HG02678 (cell line): ENCODE measurements at regions not wholly inside any gene's neighbourhood (a gene's known extent, or its start where the extent isn't known, plus 50 kb on each side); places are given as distances from the start of the nearest gene placed in this dataset.

Experiments
- ATAC-seq: cut with Tn5 transposase; IDR thresholded peaks from one replicate; pipeline ENCODE4 v1.9.1; 2021; ENCODE audit warnings: mild to moderate bottlenecking, moderate library complexity; ENCODE audit not compliant: unreplicated experiment

DNA sequence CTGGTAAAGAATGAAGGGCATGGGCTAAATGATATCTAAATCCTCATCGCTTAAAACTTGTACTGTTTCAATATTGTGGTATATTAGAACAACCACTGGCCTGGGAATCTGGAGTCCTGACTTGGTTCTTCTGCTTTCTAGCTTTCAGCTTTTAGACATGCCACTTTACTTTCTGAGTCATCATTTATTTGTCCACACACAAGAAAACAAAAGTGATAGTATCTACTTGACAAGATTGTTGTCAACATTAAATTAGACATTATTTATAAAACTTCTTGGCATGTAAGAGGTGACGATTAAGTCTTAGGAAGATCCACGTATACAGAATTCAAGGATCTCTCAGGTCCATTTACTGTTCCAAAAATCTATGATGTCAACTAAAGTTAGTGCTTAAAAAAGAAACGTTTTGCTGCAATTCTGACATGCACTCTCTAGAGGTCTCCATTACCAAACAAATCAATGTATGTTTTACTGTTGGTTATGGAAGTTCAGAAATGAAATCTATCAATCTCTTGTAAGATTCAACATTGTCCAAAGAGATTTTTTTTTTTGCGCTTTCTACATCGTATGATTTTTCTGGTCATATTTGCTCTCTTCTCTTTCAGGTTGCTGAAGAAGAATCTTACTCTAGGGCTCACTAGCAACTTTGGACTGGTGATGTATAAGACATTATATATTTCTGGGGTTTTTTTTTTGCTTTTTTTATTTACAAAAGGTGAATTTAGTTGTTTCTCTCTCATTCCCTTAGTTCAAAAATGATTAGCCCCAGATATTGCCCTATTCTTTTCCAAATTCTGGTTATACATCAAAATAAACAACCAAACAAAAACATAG is 53.6 kb upstream of the DYNC1I1 start:
- ATAC-seq = no peak

DNA sequence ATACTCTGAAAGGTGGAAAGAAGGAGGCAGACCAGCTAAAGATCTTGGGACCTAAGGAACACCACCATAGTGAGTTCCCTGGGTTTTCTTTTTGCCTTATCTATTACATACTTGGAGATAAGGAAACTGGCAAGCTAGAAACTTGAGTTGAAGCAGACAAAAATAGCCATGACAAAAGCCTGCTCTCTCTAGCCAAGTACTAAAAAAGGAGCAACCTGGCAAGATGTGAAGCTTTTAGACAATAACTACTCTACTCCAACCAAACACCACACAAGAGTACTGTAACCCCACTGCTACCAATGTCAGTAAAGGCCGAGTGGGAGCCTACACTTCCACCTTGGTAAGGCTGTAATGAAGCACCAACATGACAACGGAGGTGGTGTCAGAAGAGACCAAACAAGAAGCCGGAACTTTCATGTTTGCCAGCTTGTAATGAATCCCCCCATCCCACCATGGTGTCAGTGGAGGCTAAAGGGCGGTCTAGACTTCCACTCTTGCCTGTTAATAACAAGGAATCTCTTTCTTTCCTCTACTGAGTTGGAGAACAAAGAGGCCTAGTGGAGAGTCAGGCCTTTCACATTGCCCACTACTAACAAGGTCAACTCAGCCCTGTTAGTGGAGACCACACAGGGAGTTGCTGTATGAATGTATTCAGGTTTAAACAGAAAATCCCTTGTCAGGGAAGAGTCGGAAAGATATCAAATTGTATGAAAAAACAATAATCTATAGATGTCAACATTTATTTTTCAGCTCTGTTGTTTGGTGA is 55.8 kb upstream of the DYNC1I1 start:
- no peak for ATAC-seq

DNA sequence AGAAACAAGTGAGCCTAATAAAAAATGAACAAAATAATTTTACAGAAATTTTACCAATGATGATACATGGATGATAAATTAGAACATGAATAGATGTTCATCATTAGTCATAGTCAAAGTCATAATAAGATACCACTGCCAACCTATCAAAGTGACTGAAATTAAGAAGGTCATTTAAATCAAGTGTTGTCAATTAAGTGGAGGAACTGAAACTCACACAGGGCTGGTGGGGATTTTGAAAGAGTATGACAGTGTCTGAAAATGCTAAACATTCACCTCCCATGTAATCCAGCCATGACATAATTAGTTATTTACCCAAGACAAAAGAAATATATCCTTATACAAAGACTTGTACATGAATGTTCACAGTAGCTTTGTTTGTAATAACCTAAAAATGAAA is 57.1 kb upstream of the DYNC1I1 start:
- ATAC-seq = peak; percentile 77

DNA sequence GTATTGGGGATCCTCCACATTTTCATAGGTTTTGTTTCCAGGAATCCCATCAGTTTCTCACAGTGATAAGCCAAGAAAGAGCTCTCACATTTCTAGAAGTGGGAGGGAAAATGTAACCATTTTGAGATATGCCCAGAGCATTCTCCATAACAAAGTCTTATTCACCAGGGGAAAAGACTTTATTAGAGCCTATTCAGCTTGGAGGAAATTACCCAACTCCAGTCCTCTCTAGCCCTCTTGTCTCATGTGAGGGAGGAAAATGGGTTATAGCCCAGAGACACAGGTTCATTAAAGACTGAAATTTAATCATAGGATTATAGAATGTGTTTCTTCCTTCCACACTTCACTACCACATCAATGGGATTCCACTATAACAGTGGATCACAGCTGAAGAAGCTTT is 61.6 kb upstream of the DYNC1I1 start:
- no peak for ATAC-seq

DNA sequence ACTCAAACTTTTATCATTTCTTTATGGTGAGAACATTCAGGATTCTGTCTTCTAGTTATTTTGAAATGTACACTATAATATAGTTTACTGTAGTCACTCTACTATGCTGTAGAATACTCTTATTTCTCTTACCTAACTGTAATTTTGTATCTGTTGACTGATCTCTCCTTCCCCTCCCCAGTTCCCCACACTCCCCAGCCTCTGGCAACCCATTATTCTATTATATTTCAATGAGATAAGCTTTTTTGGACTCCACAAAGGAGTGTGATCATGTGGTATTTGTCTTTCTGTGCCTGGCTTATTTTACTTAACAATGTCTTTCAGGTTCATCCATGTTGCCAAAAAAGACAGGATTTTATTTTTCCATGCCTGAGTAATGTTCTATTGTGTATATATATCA is 71.4 kb upstream of the DYNC1I1 start:
- no peak for ATAC-seq

DNA sequence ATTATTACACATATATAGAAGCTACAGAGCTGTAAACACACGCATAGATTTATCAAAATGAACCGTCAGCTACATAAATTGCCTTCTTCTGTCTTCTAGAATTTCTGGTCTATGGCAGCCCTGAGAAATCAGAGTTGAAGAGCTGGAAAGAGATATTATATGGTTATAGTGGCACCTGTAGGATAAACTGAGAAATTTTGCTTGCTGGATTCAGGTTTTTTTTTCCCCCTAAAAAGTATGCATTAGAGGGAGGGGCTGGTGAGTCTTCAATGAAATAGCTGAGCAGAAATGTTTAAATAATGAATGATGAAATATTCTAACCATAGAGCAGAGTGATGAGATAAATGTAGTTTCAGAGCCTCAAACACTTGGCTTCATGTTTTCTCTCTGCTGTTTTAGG is 78.0 kb upstream of the DYNC1I1 start:
- ATAC-seq = no peak

DNA sequence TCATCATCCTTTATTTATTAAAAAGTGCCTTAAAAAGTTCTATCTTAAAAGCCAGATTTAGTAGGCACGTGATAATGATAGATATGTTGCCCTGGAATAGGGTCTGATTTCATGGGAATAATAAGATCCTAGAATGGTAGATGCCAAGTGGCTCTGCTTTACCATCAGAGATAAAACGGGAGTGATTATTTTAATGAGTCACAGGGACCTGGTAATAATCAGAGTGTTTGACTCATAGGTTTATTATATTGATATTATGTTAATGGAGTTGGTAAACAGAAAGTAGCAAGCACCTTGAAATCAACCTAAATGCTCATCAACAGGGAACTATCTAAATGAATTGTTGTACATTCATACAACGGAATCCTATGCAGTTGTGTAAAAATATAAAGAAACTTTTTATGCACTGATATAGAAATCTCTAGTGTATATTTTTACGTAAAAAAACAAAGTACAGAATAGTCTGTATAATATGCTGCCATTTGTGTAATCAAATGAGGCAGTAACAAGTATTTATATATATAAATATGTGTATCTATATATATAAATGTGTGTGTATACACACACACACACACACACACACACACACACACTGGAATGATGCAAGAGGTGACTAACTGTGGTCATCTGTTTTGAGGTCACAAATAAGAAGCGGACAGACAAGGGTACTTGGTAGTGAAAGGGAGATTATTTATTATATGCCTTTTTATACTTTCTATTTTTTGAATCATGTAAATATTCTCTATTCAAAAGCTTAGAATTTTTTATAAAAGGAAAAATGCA is 78.6 kb upstream of the DYNC1I1 start:
- no peak for ATAC-seq

DNA sequence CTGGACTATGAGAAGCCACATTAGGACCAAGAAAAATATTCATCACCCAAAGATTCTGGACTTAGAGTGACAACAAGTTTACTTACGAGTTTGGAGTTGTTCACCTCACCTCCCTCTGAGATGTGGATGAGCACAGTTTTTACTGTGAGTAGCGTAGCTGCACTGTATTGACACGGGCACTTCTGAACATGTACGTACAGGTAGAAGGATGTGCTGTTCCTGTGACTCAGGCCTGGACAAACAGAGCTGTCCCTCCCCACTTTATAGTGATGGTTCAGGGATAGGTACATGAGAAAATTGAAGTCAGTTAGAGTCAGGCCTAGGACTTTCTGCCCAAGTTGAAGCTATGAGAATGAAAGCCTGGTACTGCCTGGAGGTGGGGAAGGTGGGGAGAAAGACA is 80.9 kb upstream of the DYNC1I1 start:
- ATAC-seq = no peak

DNA sequence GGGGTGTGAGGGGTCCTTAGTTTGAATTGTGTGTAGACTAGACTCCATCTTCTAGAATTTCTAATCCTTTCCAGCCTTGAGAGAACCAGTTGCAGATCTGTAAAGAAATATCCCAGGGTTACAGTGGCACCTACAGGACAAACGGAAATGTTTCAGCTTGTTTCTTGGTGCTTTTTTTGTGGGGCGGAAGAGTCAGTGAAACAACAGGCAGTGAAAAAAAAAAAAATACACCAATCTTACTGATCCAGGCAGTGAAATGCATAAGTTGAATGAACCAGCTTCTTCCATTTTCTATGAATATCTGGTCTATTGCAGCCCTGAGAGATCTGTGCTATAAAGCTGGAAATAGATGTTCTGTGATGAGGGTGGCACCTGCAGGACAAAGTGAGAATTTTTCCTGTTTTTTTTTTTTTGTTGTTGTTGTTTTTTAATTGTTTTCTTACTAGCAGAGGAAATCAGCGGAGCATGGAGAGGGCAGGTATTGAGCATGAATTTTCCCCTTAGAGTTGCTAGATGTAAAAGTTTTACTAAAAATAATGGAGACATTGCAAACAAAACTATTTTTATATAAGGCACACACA is 81.9 kb upstream of the DYNC1I1 start:
- peak; percentile 74 for ATAC-seq

DNA sequence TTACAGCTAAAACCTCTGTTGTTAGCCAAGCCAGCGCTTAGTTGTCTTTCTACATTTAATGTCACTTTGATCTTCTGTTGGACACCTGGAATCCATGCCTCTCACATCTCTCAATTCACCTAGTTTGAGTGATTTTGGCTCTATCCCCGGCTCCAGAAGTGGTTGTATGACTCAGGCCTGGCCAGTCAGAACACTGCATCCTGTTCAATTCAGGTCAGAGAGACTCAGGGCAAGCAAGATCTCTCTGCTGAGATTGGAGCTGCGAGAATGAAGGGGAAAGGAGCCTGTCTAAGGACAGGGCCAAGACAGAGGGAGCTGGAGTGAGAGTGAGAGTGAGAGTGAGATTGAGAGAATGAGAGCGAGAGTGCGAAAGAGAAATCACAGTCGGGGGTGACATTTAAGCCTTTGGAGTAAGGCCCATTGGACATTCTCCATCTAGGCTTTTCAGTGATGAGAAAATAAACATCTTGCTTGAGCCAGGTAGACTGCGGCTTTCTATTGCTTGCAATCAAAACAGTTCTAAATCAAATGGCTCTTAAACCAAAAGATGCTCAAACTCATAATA is 83.3 kb upstream of the DYNC1I1 start:
- no peak for ATAC-seq

DNA sequence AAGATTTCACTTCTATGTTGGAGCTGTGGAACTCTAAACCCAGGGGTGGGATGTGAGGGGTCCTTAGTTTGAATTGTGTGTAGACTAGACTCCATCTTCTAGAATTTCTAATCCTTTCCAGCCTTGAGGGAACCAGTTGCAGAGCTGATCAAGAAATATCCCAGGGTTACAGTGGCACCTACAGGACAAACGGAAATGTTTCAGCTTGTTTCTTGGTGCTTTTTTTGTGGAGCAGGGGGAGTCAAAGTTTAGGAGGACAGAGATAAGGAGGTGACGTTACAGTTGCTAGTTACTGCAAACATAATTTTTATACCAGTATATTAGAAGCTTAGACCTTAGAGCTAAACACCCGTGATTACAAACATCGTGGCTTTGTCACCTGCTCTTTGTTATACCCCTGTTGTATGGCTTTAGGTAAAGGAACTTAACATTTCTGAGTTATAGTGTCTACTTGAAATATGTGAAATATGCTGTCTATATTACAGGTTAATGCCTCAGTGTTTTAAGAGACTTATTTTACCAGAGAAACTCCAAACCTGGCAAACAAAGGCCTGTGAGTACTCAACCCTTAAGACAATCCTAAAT is 84.5 kb upstream of the DYNC1I1 start:
- ATAC-seq = no peak

DNA sequence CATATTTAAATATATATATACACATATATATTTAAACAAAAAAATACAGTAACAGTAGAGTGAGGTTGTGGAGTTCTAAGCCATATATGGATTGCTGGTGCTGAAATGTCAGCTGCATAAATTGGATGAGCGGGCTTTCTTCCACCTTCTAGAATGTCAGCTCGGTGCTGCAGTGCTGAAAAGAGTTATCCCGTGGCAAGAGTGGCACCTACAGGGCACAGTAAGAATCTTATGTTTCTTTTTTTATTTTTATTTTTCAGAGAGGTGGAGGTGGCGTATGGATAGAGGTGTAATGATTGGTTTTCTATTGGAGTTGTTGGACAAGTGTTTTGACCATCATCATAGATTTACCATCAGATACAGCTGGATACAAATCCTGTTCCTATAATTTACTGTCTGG is 86.2 kb upstream of the DYNC1I1 start:
- peak; percentile 48 for ATAC-seq

DNA sequence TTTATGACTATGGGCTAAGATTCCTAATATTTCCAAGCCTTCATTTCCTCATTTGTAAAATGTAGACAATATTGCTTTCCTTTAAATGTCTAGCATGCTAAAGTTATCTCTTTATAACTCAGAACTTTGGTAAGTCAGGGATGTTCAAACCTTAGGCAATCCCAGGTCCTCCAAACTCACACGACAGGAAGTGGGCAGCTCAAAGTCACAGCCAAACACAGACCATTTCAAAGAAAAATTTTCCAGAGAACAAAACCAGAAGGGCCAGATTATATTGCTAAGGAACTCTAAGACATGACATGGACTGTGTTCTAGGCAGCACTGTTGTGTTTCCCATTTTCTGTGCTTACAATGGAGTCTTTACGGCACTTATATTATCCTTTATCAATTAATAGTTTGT is 87.8 kb upstream of the DYNC1I1 start:
- no peak for ATAC-seq

DNA sequence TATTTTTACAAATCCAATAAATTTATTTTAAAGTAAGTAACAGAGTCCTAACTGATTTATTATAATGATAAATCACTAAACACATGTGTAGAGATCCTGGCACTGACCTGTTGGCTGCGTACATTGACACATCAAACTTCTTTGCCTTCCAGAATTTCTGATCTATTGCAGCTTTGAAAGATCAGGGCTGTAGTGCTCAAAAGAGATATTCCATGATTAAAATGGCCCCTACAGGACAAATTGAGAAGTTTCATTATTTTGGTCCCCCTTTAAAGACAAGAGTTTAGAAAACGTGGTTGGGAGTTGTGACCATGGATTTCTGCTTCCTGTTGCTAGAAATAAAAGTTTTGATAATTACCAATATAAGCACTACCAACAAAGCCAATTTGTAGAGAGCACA is 87.7 kb upstream of the PDK4 start:
- no peak for ATAC-seq

DNA sequence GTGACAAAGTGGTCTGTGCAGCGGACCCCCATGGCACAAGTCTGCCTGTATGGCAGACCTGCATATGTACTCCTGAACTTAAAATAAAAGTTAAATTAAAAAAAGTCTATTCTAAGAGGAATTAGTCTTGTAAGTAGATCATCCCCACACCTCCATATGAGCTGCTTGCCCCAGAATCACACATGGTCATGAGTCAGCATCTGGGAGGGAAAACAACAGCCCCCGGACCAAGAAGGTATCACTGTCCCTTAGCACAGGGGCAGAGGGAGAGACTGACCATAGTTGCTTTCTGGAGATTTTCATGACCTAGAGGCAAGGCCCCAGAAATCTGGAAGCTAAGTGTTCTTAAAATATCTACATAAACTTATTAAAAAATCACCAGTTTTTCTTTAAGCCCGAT is 86.6 kb upstream of the PDK4 start:
- ATAC-seq = no peak

DNA sequence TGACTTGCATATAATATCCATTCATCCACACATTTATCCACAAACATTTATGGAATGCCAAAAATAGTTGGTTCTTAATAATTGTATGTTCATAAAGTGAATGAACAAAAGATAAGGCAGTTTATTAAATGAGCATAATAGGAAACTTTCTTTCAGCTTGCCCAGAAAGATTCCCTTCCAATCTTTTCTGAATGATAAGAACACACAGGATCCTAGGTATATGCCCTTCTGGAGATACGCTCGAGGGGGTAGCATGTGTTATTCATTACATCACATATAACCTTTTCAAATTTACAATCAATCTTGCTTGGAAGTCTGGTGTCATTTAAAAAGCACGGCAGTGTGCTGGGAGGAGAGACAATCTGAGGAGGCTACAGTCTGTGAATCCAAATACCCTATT is 80.4 kb upstream of the PDK4 start:
- no peak for ATAC-seq

DNA sequence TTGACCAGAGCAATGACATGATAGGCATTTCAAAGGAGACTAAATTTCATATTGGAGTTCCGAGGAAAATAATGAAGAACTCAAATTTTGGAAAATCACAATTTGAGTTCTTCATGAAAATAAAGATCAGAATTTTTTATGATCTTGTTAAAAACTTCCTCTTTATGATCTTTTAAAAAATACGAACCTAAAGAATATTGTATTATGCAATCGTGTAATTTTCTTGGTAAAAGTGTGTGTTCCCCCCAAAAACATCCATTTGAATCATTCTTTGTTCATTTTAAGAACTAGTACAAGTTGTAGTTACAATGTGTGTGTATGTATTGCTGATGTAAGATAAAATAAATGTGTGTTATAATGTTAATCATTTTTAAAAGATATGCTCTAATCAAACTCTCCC is 79.3 kb upstream of the PDK4 start:
- ATAC-seq = no peak

DNA sequence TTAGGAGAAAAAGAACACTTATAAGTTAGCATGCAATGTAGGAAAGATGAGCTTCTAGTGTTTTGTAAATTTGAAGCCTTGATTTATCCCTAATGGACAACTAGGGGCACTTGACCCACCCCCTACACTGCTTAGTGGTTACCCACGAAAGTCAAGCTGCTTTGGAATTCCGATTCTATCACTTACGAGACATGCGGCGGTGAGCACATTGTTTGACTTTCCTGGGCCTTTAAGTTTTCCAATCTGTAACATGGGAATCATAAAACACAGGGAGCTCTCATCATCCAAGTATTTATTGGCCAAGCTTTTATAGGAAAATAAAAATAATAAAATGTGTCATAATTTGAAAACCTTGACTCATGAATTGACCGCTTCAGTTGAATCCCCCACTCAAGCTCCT is 78.7 kb upstream of the PDK4 start:
- ATAC-seq = no peak

DNA sequence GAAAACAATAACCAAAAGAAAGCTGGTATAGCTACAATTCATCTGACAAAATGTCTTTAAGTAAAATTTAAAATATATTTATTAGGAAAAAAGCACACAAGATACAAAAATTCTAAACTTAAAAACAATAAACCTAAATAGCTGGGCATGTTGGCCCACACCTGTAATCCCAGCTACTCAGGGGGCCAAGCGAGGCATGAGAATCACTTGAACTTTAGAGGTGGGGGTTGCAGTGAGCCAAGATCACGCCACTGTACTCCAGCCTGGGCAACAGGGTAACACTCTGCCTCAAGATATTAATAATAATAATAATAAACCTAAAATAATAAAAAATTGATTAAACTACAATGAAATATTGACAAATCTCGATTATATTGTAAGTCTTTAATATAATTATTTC is 77.8 kb upstream of the PDK4 start:
- no peak for ATAC-seq

DNA sequence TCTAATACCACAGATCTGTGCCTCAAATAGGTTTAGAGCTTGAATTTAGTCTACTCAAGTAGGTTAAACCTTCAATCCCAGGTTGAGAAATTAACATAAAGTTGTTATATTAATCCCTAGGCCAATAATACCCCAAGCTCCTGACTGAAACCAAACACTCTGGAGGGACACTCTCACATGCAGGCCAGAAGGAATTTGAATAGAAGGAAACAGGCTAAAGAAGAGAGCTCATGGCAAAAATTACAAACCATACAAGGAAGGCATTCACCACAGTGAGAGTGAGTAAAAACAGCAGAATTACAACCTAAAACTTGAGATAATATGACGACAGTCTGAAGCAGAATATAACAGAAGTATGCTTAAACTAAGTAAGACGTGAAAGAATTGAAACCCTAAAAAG is 76.1 kb upstream of the PDK4 start:
- ATAC-seq = no peak

DNA sequence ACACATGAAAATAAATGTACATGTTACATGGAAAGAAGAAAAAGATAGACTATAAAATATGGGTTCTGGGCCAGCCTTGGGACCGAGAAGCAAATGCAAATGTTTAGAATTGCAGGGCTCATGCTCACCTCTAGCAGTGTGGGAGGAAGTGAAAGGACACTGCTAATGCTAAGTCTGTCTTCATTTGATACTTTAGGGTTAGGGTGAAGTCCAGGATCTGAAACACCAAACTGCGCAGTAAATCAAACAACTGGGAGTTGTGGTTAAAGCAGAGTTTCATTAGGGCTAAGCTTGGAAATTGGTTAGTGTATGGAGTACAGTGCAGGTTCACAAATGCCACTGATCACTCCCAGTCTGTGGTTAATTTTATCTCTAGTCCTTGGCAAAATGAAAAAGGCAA is 73.2 kb upstream of the PDK4 start:
- ATAC-seq = peak; percentile 87
